GM23338 (cell line): ENCODE measurements at regions not wholly inside any gene's neighbourhood (a gene's known extent, or its start where the extent isn't known, plus 50 kb on each side); places are given as distances from the start of the nearest gene placed in this dataset.

Experiments
- ATAC-seq: fragments of 200-7000 bp; cut with Tn5 transposase; 3 replicates; pipeline ENCODE4 v1.9.1; 2020
- DNase-seq: peaks from one replicate; pipeline ENCODE4 v3.0.0-alpha.2; 2015; ENCODE audit warnings: low spot score
- H2AFZ ChIP-seq: fragments of 200-600 bp; sonication (generic); 2 replicates; pipeline ENCODE4 v1.8.0; 2016; ENCODE audit warnings: antibody characterized with exemption, mild to moderate bottlenecking, moderate library complexity
- H3F3A ChIP-seq: fragments of 200-600 bp; sonication (generic); replicated peaks from 2 replicates; pipeline ENCODE4 v1.8.0; 2017; ENCODE audit warnings: antibody characterized with exemption, mixed run types, low read depth
- H3K27ac ChIP-seq: fragments of 200-600 bp; sonication (generic); 2 replicates; pipeline ENCODE4 v1.6.1; 2016; ENCODE audit warnings: low read depth
- H3K27me3 ChIP-seq: fragments of 200-600 bp; sonication (generic); 2 replicates; pipeline ENCODE4 v1.8.0; 2016; ENCODE audit warnings: mild to moderate bottlenecking, mixed run types, moderate library complexity; ENCODE audit not compliant: insufficient read depth
- H3K36me3 ChIP-seq: fragments of 200-600 bp; sonication (generic); 2 replicates; pipeline ENCODE4 v1.8.0; 2016; ENCODE audit warnings: mild to moderate bottlenecking; ENCODE audit not compliant: insufficient read depth
- H3K4me1 ChIP-seq: fragments of 200-600 bp; sonication (generic); 2 replicates; pipeline ENCODE4 v1.8.0; 2016; ENCODE audit warnings: mild to moderate bottlenecking, moderate library complexity; ENCODE audit not compliant: insufficient read depth
- H3K4me2 ChIP-seq: fragments of 200-600 bp; sonication (generic); 2 replicates; pipeline ENCODE4 v1.7.1; 2017; ENCODE audit warnings: mixed run types
- H3K4me3 ChIP-seq: fragments of 200-600 bp; sonication (generic); 2 replicates; pipeline ENCODE4 v1.6.1; 2016; ENCODE audit warnings: mixed run types
- H3K79me2 ChIP-seq: fragments of 200-600 bp; sonication (generic); replicated peaks from 2 replicates; pipeline ENCODE4 v1.8.0; 2017; ENCODE audit warnings: mild to moderate bottlenecking; ENCODE audit not compliant: insufficient read depth
- H3K9me2 ChIP-seq: fragments of 200-600 bp; sonication (generic); 2 replicates; pipeline ENCODE4 v1.8.0; 2017; ENCODE audit not compliant: insufficient read depth
- H4K20me1 ChIP-seq: fragments of 200-600 bp; sonication (generic); replicated peaks from 2 replicates; pipeline ENCODE4 v1.8.0; 2017; ENCODE audit warnings: mild to moderate bottlenecking; ENCODE audit not compliant: insufficient read depth
- H3K27ac Mint-ChIP-seq: 2 replicates; pipeline ENCODE4 v1.8.0; 2020; ENCODE audit warnings: inconsistent platforms, mild to moderate bottlenecking, moderate library complexity, mixed read lengths
- H3K27me3 Mint-ChIP-seq: 3 replicates; pipeline ENCODE4 v1.8.0; 2022; ENCODE audit warnings: low read depth, mild to moderate bottlenecking, moderate library complexity, mixed read lengths, inconsistent platforms; ENCODE audit not compliant: insufficient read depth, poor library complexity
- H3K36me3 Mint-ChIP-seq: 3 replicates; pipeline ENCODE4 v1.8.0; 2021; ENCODE audit warnings: low read depth, mild to moderate bottlenecking, inconsistent platforms, moderate library complexity, mixed read lengths
- H3K4me1 Mint-ChIP-seq: 3 replicates; pipeline ENCODE4 v1.8.0; 2020; ENCODE audit warnings: mild to moderate bottlenecking, inconsistent platforms, mixed read lengths
- H3K4me3 Mint-ChIP-seq: 3 replicates; pipeline ENCODE4 v1.8.0; 2021; ENCODE audit warnings: moderate library complexity, mild to moderate bottlenecking, inconsistent platforms, mixed read lengths
- H3K9me3 Mint-ChIP-seq: 3 replicates; pipeline ENCODE4 v1.8.0; 2020; ENCODE audit warnings: moderate library complexity, mild to moderate bottlenecking, inconsistent platforms, mixed read lengths
- CREB1 ChIP-seq: fragments of 250-450 bp; sonication (Bioruptor Pico); IDR thresholded peaks from 2 replicates; pipeline ENCODE4 v1.5.0; 2020; ENCODE audit warnings: low read depth, mild to moderate bottlenecking, moderate library complexity
- CTCF ChIP-seq, 2 experiments: fragments of 200-600 bp in 1 of 2; sonication (generic) in 1 of 2; conservative IDR thresholded peaks; 2 replicates each; pipeline versions ENCODE4 v1.5.1 to v1.6.1; 2016 to 2017; ENCODE audit warnings: antibody characterized with exemption in 2 of 2, low read depth in 2 of 2, mild to moderate bottlenecking in 2 of 2, moderate library complexity in 1 of 2
- EZH2 ChIP-seq: fragments of 200-600 bp; sonication (generic); IDR thresholded peaks from one replicate; pipeline ENCODE4 v1.8.0; 2017; ENCODE audit warnings: antibody characterized with exemption, mild to moderate bottlenecking, low read depth; ENCODE audit not compliant: unreplicated experiment
- JUNB ChIP-seq: IDR thresholded peaks from one replicate; pipeline ENCODE4 v1.6.1; 2016; ENCODE audit warnings: antibody characterized with exemption; ENCODE audit not compliant: unreplicated experiment
- NANOG ChIP-seq: IDR thresholded peaks from 2 replicates; pipeline ENCODE4 v1.6.1; 2016; ENCODE audit warnings: antibody characterized with exemption, borderline replicate concordance
- POLR2AphosphoS5 ChIP-seq: IDR thresholded peaks from 2 replicates; pipeline ENCODE4 v1.6.1; 2016; ENCODE audit warnings: antibody characterized with exemption, low read depth
- STAT1 ChIP-seq: IDR thresholded peaks from one replicate; pipeline ENCODE4 v1.6.1; 2016; ENCODE audit warnings: antibody characterized with exemption; ENCODE audit not compliant: unreplicated experiment
- ZNF114 ChIP-seq: fragments of 250-450 bp; sonication (Bioruptor Pico); IDR thresholded peaks from 2 replicates; pipeline ENCODE4 v1.5.0; 2020; ENCODE audit warnings: mild to moderate bottlenecking, moderate library complexity
- ZNF331 ChIP-seq: fragments of 250-450 bp; sonication (Bioruptor Pico); IDR thresholded peaks from 2 replicates; pipeline ENCODE4 v1.5.0; 2020; ENCODE audit warnings: low read depth, mild to moderate bottlenecking, moderate library complexity
- ZNF462 ChIP-seq: fragments of 250-450 bp; sonication (Bioruptor Pico); IDR thresholded peaks from 2 replicates; pipeline ENCODE4 v1.5.0; 2020; ENCODE audit warnings: mild to moderate bottlenecking, moderate library complexity

- Histone ChIP-seq H3K4me2 (no peak overlapping the region), H3K4me1 (peaks cover 25% of the 10 kb centered on the region)
These were observed 78.7 kb upstream of the GPRC5B start for GRCh38 chr16:19963301-19963700.

More at GRCh38 chr16:19963301-19963700, 78.7 kb upstream of the GPRC5B start:
- Histone ChIP-seq H3K79me2 (no peaks in the 10 kb centered on the region), H3K27ac (no peak overlapping the region), H3K36me3 (no peaks in the 10 kb centered on the region), H3K27me3 (no peaks in the 10 kb centered on the region), H4K20me1 (no peaks in the 10 kb centered on the region), H3K9me2 (peaks cover 3% of the 10 kb centered on the region; the same call in 1 of the 2 replicates), H2AFZ (peak overlapping the region; percentile 47; the same call in 1 of the 2 replicates), H3K4me3 (no peak overlapping the region), H3F3A (no peaks in the 10 kb centered on the region)
- Mint-ChIP-seq H3K9me3 (no peaks in the 10 kb centered on the region; the same call in none of the 3 replicates), H3K4me1 (peaks cover 28% of the 10 kb centered on the region), H3K4me3 (no peak overlapping the region), H3K27me3 (peaks cover 2% of the 10 kb centered on the region), H3K27ac (no peak overlapping the region), H3K36me3 (no peaks in the 10 kb centered on the region; the same call in 2 of the 3 replicates)
- no peak for TF ChIP-seq CTCF (conservative IDR thresholded peaks at IDR 0.05; ENCODE audit: low read depth in 2 of 2)
- no peak for TF ChIP-seq EZH2
- TF ChIP-seq NANOG = no peak
- no peak for TF ChIP-seq ZNF114 (CRISPR knock-in tag)
- no peak for TF ChIP-seq ZNF462
- TF ChIP-seq STAT1 = no peak
- no peak for TF ChIP-seq POLR2AphosphoS5
- no peak for TF ChIP-seq CREB1 (CRISPR knock-in tag)
- TF ChIP-seq JUNB = no peak
- no peak for TF ChIP-seq ZNF331
- DNase-seq = no peak
- ATAC-seq = no peak
